Breast epithelium (tissue), 4 donors: ENCODE measurements at regions not wholly inside any gene's neighbourhood (a gene's known extent, or its start where the extent isn't known, plus 50 kb on each side); places are given as distances from the start of the nearest gene placed in this dataset.

Source experiments
- DNase-seq, 2 donors: peaks; one replicate each; pipeline ENCODE4 v3.0.0-alpha.2; 2019; ENCODE audit warnings: low spot score in 2 of 2
- H3K27ac ChIP-seq, 2 donors: fragments of 200-600 bp; sonication (generic) in 1 of 2; one replicate each; pipeline ENCODE4 v1.5.1; 2016 to 2019; ENCODE audit warnings: mild to moderate bottlenecking in 1 of 2
- H3K27me3 ChIP-seq, 2 donors: fragments of 200-600 bp; sonication (generic) in 1 of 2; one replicate each; pipeline versions ENCODE4 v1.5.1 to v1.6.0; 2017 to 2019; ENCODE audit warnings: control low read depth in 1 of 2, mild to moderate bottlenecking in 1 of 2
- H3K36me3 ChIP-seq: fragments of 200-600 bp; one replicate; pipeline ENCODE4 v1.5.1; 2019
- H3K4me1 ChIP-seq, 2 donors: fragments of 200-600 bp; sonication (generic); one replicate each; pipeline ENCODE4 v1.5.1; 2016 to 2019; ENCODE audit warnings: control low read depth in 1 of 2
- H3K4me3 ChIP-seq, 3 donors: fragments of 200-600 bp; sonication (generic); 1 replicate in 2 of 3; 2 replicates in 1 of 3; pipeline ENCODE4 v1.5.1; 2016 to 2019; ENCODE audit warnings: mild to moderate bottlenecking in 3 of 3, moderate library complexity in 2 of 3
- H3K9me3 ChIP-seq, 2 donors: fragments of 200-600 bp; sonication (generic) in 1 of 2; one replicate each; pipeline ENCODE4 v1.5.1; 2016 to 2019; ENCODE audit warnings: control low read depth in 1 of 2
- CTCF ChIP-seq, 3 donors: fragments of 450-650 bp; IDR thresholded peaks; one replicate each; pipeline ENCODE4 v1.5.1; 2016 to 2017; ENCODE audit warnings: antibody characterized with exemption in 3 of 3, mild to moderate bottlenecking in 3 of 3, moderate library complexity in 3 of 3
- POLR2A ChIP-seq: fragments of 450-650 bp; IDR thresholded peaks from one replicate; pipeline ENCODE4 v1.6.1; 2016; ENCODE audit warnings: antibody characterized with exemption, mild to moderate bottlenecking, moderate library complexity
- POLR2AphosphoS5 ChIP-seq, 3 donors: sonication (generic); formaldehyde crosslinking; IDR thresholded peaks; one replicate each; pipeline ENCODE4 v1.6.1; 2017; ENCODE audit warnings: antibody characterized with exemption in 3 of 3
- intact Hi-C: fragments of 100-400 bp; cut with DNase I; formaldehyde crosslinking; loops from one replicate; pipeline ENCODE4 v1.15.1; 2023; ENCODE audit warnings: low total_unique reads

GRCh38 chr3:1943395-1944118 lies 155.1 kb upstream of the CNTN4 start:
- intact Hi-C loops = no loop called here
- TF ChIP-seq POLR2AphosphoS5 (IDR thresholded peaks at IDR 0.05) (no peak), CTCF (IDR thresholded peaks at IDR 0.05) (no peak), POLR2A (no peak)
- no peaks in the 10 kb centered on the region for H3K4me1 ChIP-seq
- H3K27me3 ChIP-seq = no peaks in the 10 kb centered on the region
- H3K9me3 ChIP-seq = no peaks in the 10 kb centered on the region
- DNase-seq = no peak
- no peaks in the 10 kb centered on the region for H3K36me3 ChIP-seq
- no peak overlapping the region for H3K4me3 ChIP-seq
- H3K27ac ChIP-seq = no peak overlapping the region

- Histone ChIP-seq H3K27me3 (no peaks in the 10 kb centered on the region), H3K4me1 (no peaks in the 10 kb centered on the region), H3K4me3 (no peak overlapping the region), H3K9me3 (no peaks in the 10 kb centered on the region), H3K27ac (no peak overlapping the region), H3K36me3 (no peaks in the 10 kb centered on the region)
- DNase-seq = no peak
- intact Hi-C loops = no loop called here
- no peak for TF ChIP-seq POLR2AphosphoS5 (IDR thresholded peaks at IDR 0.05)
- no peak for TF ChIP-seq CTCF (IDR thresholded peaks at IDR 0.05)
- no peak for TF ChIP-seq POLR2A
Measured at GRCh38 chr3:1945698-1946097, 153.0 kb upstream of the CNTN4 start.

GRCh38 chr3:1953536-1953935 lies 145.1 kb upstream of the CNTN4 start:
- H3K4me3 ChIP-seq = no peak overlapping the region
- no peaks in the 10 kb centered on the region for H3K4me1 ChIP-seq
- no peak overlapping the region for H3K27ac ChIP-seq
- H3K27me3 ChIP-seq = no peaks in the 10 kb centered on the region
- TF ChIP-seq CTCF (IDR thresholded peaks at IDR 0.05) (no peak), POLR2AphosphoS5 (IDR thresholded peaks at IDR 0.05) (no peak), POLR2A (no peak)
- H3K9me3 ChIP-seq = no peaks in the 10 kb centered on the region
- no peaks in the 10 kb centered on the region for H3K36me3 ChIP-seq
- intact Hi-C loops = no loop called here
- no peak for DNase-seq

GRCh38 chr3:1954632-1955031 lies 144.0 kb upstream of the CNTN4 start:
- no peak overlapping the region for H3K27ac ChIP-seq
- no peak for TF ChIP-seq CTCF (IDR thresholded peaks at IDR 0.05)
- no peak for TF ChIP-seq POLR2AphosphoS5 (IDR thresholded peaks at IDR 0.05)
- TF ChIP-seq POLR2A = no peak
- no peaks in the 10 kb centered on the region for H3K27me3 ChIP-seq
- no peaks in the 10 kb centered on the region for H3K9me3 ChIP-seq
- H3K36me3 ChIP-seq = no peaks in the 10 kb centered on the region
- intact Hi-C loops = no loop called here
- no peak for DNase-seq
- no peaks in the 10 kb centered on the region for H3K4me1 ChIP-seq
- H3K4me3 ChIP-seq = no peak overlapping the region

GRCh38 chr3:1955170-1955569 lies 143.5 kb upstream of the CNTN4 start:
- H3K4me3 ChIP-seq = no peak overlapping the region
- H3K36me3 ChIP-seq = no peaks in the 10 kb centered on the region
- intact Hi-C loops = no loop called here
- no peaks in the 10 kb centered on the region for H3K9me3 ChIP-seq
- H3K4me1 ChIP-seq = no peaks in the 10 kb centered on the region
- DNase-seq = no peak
- H3K27me3 ChIP-seq = no peaks in the 10 kb centered on the region
- no peak for TF ChIP-seq POLR2AphosphoS5 (IDR thresholded peaks at IDR 0.05)
- no peak for TF ChIP-seq CTCF (IDR thresholded peaks at IDR 0.05)
- no peak for TF ChIP-seq POLR2A
- no peak overlapping the region for H3K27ac ChIP-seq
